H1 (cell line): ENCODE measurements at regions not wholly inside any gene's neighbourhood (a gene's known extent, or its start where the extent isn't known, plus 50 kb on each side); places are given as distances from the start of the nearest gene placed in this dataset.

Experiments
- EZH2 ChIP-seq: fragments of 200-600 bp; sonication (generic); IDR thresholded peaks from 2 replicates; pipeline ENCODE4 v1.7.1; 2012; ENCODE audit warnings: low read depth, mild to moderate bottlenecking, moderate library complexity, low read length, inconsistent platforms; ENCODE audit not compliant: severe bottlenecking
- HDAC2 ChIP-seq, 2 experiments: fragments of 300-600 bp in 1 of 2; sonication (generic) in 1 of 2; IDR thresholded peaks; 2 replicates each; pipeline ENCODE4 v1.6.1; 2011 to 2012; ENCODE audit warnings: low read depth in 2 of 2, low read length in 2 of 2, mild to moderate bottlenecking in 2 of 2, moderate library complexity in 2 of 2, borderline replicate concordance in 1 of 2, inconsistent platforms in 1 of 2
- JUN ChIP-seq: IDR thresholded peaks from 2 replicates; pipeline ENCODE4 v1.6.1; 2011; ENCODE audit warnings: low read depth, mild to moderate bottlenecking, improper control_type of control experiment, low read length
- POLR2A ChIP-seq, 2 experiments: IDR thresholded peaks; 1 replicate in 1 of 2; 2 replicates in 1 of 2; pipeline ENCODE4 v1.6.1; 2011; ENCODE audit warnings: low read depth in 2 of 2, low read length in 2 of 2, mild to moderate bottlenecking in 2 of 2; ENCODE audit errors: control extremely low read depth in 1 of 2
- RXRA ChIP-seq: IDR thresholded peaks from 2 replicates; pipeline ENCODE4 v1.6.1; 2011; ENCODE audit warnings: low read depth, mild to moderate bottlenecking, low read length, moderate library complexity; ENCODE audit not compliant: insufficient read depth
- SIRT6 ChIP-seq: IDR thresholded peaks from one replicate; pipeline ENCODE4 v1.7.1; 2012; ENCODE audit warnings: low read length, inconsistent platforms
- TF ChIP-seq, protein P1 (sequence below), 3 experiments: IDR thresholded peaks; 1 replicate in 2 of 3; 2 replicates in 1 of 3; pipeline versions ENCODE4 v1.5.1 to v1.6.1; 2011; ENCODE audit warnings: low read length in 3 of 3, mild to moderate bottlenecking in 3 of 3, inconsistent platforms in 2 of 3, low read depth in 1 of 3, moderate library complexity in 1 of 3; ENCODE audit not compliant: insufficient read depth in 1 of 3; ENCODE audit errors: control extremely low read depth in 1 of 3

DNA sequence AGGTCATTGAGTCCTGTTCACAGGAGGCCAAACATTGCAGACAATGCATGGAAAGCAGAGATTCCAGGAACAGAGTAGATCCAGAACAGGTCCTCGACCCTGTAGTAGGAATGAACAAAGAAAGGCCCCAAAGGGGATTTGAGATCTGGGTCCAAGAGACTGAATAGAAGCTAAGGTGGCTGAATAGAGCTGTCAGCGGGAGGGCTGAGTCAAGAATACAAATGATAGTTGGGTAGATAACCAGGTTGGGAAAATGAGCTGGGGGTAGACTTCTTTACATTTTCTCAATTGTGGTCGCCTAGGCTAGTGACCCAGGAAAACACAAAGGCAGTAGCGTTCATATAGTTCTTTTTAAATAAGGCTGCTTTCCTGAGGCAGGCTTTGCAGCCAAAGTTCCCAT is 103.4 kb upstream of the ELMO1 start:
- TF ChIP-seq, protein P1, sequence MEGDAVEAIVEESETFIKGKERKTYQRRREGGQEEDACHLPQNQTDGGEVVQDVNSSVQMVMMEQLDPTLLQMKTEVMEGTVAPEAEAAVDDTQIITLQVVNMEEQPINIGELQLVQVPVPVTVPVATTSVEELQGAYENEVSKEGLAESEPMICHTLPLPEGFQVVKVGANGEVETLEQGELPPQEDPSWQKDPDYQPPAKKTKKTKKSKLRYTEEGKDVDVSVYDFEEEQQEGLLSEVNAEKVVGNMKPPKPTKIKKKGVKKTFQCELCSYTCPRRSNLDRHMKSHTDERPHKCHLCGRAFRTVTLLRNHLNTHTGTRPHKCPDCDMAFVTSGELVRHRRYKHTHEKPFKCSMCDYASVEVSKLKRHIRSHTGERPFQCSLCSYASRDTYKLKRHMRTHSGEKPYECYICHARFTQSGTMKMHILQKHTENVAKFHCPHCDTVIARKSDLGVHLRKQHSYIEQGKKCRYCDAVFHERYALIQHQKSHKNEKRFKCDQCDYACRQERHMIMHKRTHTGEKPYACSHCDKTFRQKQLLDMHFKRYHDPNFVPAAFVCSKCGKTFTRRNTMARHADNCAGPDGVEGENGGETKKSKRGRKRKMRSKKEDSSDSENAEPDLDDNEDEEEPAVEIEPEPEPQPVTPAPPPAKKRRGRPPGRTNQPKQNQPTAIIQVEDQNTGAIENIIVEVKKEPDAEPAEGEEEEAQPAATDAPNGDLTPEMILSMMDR (IDR thresholded peaks at IDR 0.05; ENCODE audit: control extremely low read depth in 1 of 3, insufficient read depth in 1 of 3, low read depth in 1 of 3, low read length in 3 of 3), result no peak
- TF ChIP-seq HDAC2 (IDR thresholded peaks at IDR 0.05; ENCODE audit: borderline replicate concordance in 1 of 2, low read depth in 2 of 2, low read length in 2 of 2), result no peak
- TF ChIP-seq RXRA, result no peak
- TF ChIP-seq EZH2, result no peak
- no peak for TF ChIP-seq SIRT6
- no peak for TF ChIP-seq JUN
- TF ChIP-seq POLR2A (IDR thresholded peaks at IDR 0.05; ENCODE audit: control extremely low read depth in 1 of 2, low read depth in 2 of 2, low read length in 2 of 2), result no peak
